ENCODE measurements at regions not wholly inside any gene's neighbourhood (a gene's known extent, or its start where the extent isn't known, plus 50 kb on each side); places are given as distances from the start of the nearest gene placed in this dataset.

DNA sequence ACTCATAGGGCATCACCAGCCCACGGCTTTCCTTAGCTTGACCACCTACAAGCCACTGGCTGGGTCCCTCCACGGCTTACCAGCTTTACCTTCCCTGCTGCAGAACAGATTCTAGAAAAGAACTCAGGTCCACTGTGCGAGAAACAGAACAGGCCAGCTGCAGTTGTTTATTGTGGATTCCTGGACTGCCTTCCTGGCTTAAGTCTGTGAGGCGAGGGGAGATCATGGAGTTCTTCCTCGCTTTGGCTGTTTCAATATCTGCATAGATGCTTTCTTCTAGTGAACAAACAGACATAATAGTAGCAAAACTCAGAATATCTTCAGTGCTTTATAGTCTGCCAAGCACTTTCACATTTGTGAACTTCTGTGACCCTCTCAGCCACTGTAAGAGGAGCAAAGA is 162.9 kb upstream of the HABP2 start:
- Histone ChIP-seq H3K4me1 (ENCODE audit: control insufficient read depth, insufficient read depth, low read length) (peaks cover 6% of the 10 kb centered on the region; the same call in 1 of the 2 replicates), H3K9ac (ENCODE audit: low read length) (no peak overlapping the region), H3K27ac (ENCODE audit: low read depth, low read length) (no peak overlapping the region), H3K9me3 (ENCODE audit: control insufficient read depth, insufficient read depth, low read depth, low read length) (no peaks in the 10 kb centered on the region), H3K36me3 (ENCODE audit: control insufficient read depth, insufficient read depth, low read length) (no peaks in the 10 kb centered on the region), H3K4me3 (ENCODE audit: low read depth, low read length) (no peak overlapping the region), H3K27me3 (ENCODE audit: control insufficient read depth, insufficient read depth, low read length) (no peaks in the 10 kb centered on the region)

DNA sequence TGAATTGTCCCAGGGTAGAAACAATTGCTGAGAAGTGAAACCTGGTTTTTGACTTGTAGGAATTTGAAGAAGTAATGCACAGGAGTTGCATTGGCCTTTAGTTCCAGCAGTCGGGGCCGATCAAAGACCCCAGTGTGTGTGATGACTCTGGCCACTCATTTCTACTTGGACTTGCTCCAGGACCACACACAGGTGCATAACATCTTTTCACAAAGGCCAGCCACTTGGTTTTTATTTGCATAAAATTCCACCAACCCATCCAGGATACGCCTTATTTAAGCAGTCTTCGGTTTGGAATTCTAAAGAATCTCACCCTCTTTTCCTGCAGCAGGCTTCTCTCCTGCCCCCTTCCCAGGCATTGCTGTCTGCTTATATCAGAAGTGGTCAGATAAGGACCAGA is 162.0 kb upstream of the HABP2 start:
- no peaks in the 10 kb centered on the region for H3K36me3 ChIP-seq (ENCODE audit: control insufficient read depth, insufficient read depth, low read length)
- no peaks in the 10 kb centered on the region for H3K9me3 ChIP-seq (ENCODE audit: control insufficient read depth, insufficient read depth, low read depth, low read length)
- H3K4me1 ChIP-seq (ENCODE audit: control insufficient read depth, insufficient read depth, low read length): 0 out of 2 replicates have a peak, but pooled peaks cover 6% of the 10 kb centered on the region
- H3K9ac ChIP-seq (ENCODE audit: low read length): no peak overlapping the region
- H3K4me3 ChIP-seq (ENCODE audit: low read depth, low read length): no peak overlapping the region
- no peaks in the 10 kb centered on the region for H3K27me3 ChIP-seq (ENCODE audit: control insufficient read depth, insufficient read depth, low read length)
- H3K27ac ChIP-seq (ENCODE audit: low read depth, low read length): no peak overlapping the region

- Histone ChIP-seq H3K9ac (ENCODE audit: low read length) (no peak overlapping the region), H3K4me1 (ENCODE audit: control insufficient read depth, insufficient read depth, low read length) (peaks cover 6% of the 10 kb centered on the region; the same call in 1 of the 2 replicates), H3K27ac (ENCODE audit: low read depth, low read length) (no peak overlapping the region), H3K9me3 (ENCODE audit: control insufficient read depth, insufficient read depth, low read depth, low read length) (no peaks in the 10 kb centered on the region), H3K27me3 (ENCODE audit: control insufficient read depth, insufficient read depth, low read length) (peaks cover 2% of the 10 kb centered on the region; the same call in 1 of the 2 replicates), H3K36me3 (ENCODE audit: control insufficient read depth, insufficient read depth, low read length) (no peaks in the 10 kb centered on the region), H3K4me3 (ENCODE audit: low read depth, low read length) (no peak overlapping the region)
These were observed 155.8 kb upstream of the HABP2 start for GRCh38 chr10:113397047-113397446.

DNA sequence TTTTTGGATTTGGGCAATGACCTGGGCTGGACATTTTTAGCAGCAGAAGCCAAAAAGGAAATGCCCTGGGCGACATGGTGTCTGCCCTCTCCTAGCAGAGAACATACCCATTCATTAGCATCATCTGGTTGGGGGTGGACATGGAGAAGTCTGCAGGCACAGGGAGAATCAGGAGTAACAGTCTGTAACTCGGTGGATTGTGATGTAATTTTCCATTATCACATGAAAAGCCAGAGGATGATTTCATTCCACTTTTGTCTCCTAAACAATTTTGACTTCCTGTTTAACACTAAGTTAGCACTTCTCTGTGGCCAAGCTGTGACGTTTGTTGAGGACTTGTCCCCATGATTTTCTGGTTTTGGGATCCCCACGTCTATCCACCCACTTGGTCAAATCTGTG is 153.8 kb upstream of the HABP2 start:
- Histone ChIP-seq H3K36me3 (ENCODE audit: control insufficient read depth, insufficient read depth, low read length) (no peaks in the 10 kb centered on the region), H3K4me1 (ENCODE audit: control insufficient read depth, insufficient read depth, low read length) (peaks cover 12% of the 10 kb centered on the region; the same call in 1 of the 2 replicates), H3K9ac (ENCODE audit: low read length) (no peak overlapping the region), H3K4me3 (ENCODE audit: low read depth, low read length) (no peak overlapping the region), H3K9me3 (ENCODE audit: control insufficient read depth, insufficient read depth, low read depth, low read length) (no peaks in the 10 kb centered on the region), H3K27ac (ENCODE audit: low read depth, low read length) (no peak overlapping the region), H3K27me3 (ENCODE audit: control insufficient read depth, insufficient read depth, low read length) (peaks cover 2% of the 10 kb centered on the region; the same call in 1 of the 2 replicates)

DNA sequence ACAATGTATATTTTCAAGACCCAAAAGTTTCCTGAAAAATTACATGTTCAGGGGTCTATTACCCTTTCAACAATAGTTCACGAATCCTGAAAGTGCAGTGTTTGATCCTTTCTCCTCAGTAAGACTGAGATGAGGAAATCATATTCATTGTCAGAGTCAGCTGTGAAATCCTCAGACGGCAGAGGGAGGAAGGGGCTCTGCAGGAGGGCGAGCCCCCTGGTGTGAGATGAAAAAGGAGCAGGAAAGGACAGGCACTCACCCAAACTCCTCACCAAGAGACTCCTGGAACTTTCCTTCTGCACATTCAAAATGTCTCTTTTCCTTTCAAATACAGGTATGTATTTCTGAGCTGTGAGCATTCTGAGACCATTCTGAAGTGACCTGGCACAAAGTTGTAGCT is 150.3 kb upstream of the HABP2 start:
- no peak overlapping the region for H3K4me3 ChIP-seq (ENCODE audit: low read depth, low read length)
- peaks cover 20% of the 10 kb centered on the region for H3K4me1 ChIP-seq (ENCODE audit: control insufficient read depth, insufficient read depth, low read length)
- no peaks in the 10 kb centered on the region for H3K36me3 ChIP-seq (ENCODE audit: control insufficient read depth, insufficient read depth, low read length)

DNA sequence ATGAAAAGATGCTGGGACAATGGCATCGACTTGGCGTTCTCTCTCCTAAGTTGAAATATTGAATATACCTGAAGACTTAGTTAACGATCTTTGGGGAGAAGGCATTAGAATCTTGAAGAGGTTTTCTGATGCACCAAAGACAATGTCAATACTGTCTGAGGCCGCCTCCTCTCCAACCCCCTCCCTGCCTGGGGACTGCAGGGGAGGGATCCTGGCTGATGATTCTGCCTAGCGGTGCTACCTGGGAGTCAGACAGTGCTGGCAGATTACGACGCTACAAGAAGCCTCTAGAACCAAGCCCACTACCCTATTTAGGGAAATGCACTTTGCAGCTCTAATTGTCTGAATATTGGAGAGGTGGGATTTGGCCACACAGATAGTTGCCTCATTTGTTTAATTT is 145.6 kb upstream of the HABP2 start:
- Histone ChIP-seq H3K27ac (ENCODE audit: low read depth, low read length) (no peak overlapping the region), H3K4me1 (ENCODE audit: control insufficient read depth, insufficient read depth, low read length) (peaks cover 34% of the 10 kb centered on the region), H3K4me3 (ENCODE audit: low read depth, low read length) (no peak overlapping the region), H3K9ac (ENCODE audit: low read length) (no peak overlapping the region), H3K36me3 (ENCODE audit: control insufficient read depth, insufficient read depth, low read length) (no peaks in the 10 kb centered on the region), H3K9me3 (ENCODE audit: control insufficient read depth, insufficient read depth, low read depth, low read length) (no peaks in the 10 kb centered on the region), H3K27me3 (ENCODE audit: control insufficient read depth, insufficient read depth, low read length) (peaks cover 41% of the 10 kb centered on the region)

More for the DNA sequence above, 150.3 kb upstream of the HABP2 start:
- no peaks in the 10 kb centered on the region for H3K9me3 ChIP-seq (ENCODE audit: control insufficient read depth, insufficient read depth, low read depth, low read length)
- no peak overlapping the region for H3K27ac ChIP-seq (ENCODE audit: low read depth, low read length)
- H3K9ac ChIP-seq (ENCODE audit: low read length): no peak overlapping the region
- peaks cover 24% of the 10 kb centered on the region for H3K27me3 ChIP-seq (ENCODE audit: control insufficient read depth, insufficient read depth, low read length)

DNA sequence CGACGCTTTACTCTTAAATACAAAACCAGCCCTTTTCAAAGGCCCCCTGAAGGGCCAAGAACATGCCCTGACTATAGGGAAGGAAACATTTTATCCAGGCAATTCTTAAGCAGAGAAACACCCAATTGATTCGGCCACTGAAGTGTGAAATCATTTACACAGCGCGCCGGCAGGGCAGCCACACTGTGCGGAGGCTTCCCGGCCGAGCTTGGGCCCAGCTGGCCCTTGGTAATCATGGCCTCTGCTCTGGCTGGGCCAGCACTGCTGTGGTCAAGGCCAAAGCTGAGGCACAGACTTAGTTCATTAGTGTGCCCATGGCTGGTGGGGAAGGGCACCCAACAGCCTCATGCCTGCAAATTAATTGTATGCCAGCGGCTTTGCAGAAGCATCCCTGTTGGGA is 143.7 kb upstream of the HABP2 start:
- Histone ChIP-seq H3K9me3 (ENCODE audit: control insufficient read depth, insufficient read depth, low read depth, low read length) (no peaks in the 10 kb centered on the region), H3K27me3 (ENCODE audit: control insufficient read depth, insufficient read depth, low read length) (peaks cover 41% of the 10 kb centered on the region), H3K36me3 (ENCODE audit: control insufficient read depth, insufficient read depth, low read length) (no peaks in the 10 kb centered on the region), H3K9ac (ENCODE audit: low read length) (no peak overlapping the region), H3K4me3 (ENCODE audit: low read depth, low read length) (no peak overlapping the region), H3K27ac (ENCODE audit: low read depth, low read length) (no peak overlapping the region), H3K4me1 (ENCODE audit: control insufficient read depth, insufficient read depth, low read length) (peaks cover 28% of the 10 kb centered on the region)

DNA sequence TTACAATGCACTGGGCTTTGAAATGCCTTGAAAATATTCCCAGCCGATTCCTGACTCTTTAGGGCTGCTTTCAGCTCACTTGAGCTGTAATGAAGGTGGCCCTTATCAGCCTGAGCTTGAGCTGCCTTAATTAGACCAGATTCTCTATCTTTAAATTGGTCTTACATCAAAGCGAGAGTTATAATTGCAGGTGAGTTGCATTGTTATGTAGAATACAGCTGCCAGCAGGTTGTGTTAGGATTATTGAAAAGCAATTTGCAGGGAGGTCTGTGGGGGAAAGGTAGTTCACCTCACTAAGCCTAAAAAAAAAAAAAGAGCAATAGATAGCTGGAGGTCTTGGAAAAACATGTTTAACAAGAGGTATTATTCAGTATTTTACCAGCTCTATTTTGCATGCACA is 142.2 kb upstream of the HABP2 start:
- Histone ChIP-seq H3K9ac (ENCODE audit: low read length) (no peak overlapping the region), H3K27ac (ENCODE audit: low read depth, low read length) (no peak overlapping the region), H3K36me3 (ENCODE audit: control insufficient read depth, insufficient read depth, low read length) (no peaks in the 10 kb centered on the region), H3K4me3 (ENCODE audit: low read depth, low read length) (no peak overlapping the region), H3K4me1 (ENCODE audit: control insufficient read depth, insufficient read depth, low read length) (peaks cover 28% of the 10 kb centered on the region), H3K9me3 (ENCODE audit: control insufficient read depth, insufficient read depth, low read depth, low read length) (no peaks in the 10 kb centered on the region), H3K27me3 (ENCODE audit: control insufficient read depth, insufficient read depth, low read length) (peaks cover 37% of the 10 kb centered on the region)

DNA sequence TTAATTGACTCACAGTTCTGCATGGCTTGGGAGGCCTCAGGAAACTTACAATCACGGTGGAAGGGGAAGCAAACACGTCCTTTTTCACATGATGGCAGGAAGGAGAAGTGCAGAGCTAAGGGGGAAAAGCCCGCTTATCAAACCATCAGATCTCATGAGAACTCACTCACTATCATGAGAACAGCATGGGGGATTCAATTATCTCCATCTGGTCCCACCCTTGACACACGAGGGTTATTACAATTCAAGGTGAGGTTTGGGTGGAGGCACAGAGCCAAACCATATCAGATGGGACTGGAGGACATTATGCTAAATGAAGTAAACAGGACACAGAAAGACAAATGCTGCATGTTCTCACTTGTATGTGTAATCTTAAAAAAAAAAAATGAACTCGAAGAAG is 141.4 kb upstream of the HABP2 start:
- H3K36me3 ChIP-seq (ENCODE audit: control insufficient read depth, insufficient read depth, low read length): no peaks in the 10 kb centered on the region
- H3K4me1 ChIP-seq (ENCODE audit: control insufficient read depth, insufficient read depth, low read length): peaks cover 28% of the 10 kb centered on the region
- peaks cover 31% of the 10 kb centered on the region for H3K27me3 ChIP-seq (ENCODE audit: control insufficient read depth, insufficient read depth, low read length)
- H3K9ac ChIP-seq (ENCODE audit: low read length): no peak overlapping the region
- no peak overlapping the region for H3K4me3 ChIP-seq (ENCODE audit: low read depth, low read length)
- no peaks in the 10 kb centered on the region for H3K9me3 ChIP-seq (ENCODE audit: control insufficient read depth, insufficient read depth, low read depth, low read length)
- H3K27ac ChIP-seq (ENCODE audit: low read depth, low read length): no peak overlapping the region

GRCh38 chr10:113412161-113412560 is 140.7 kb upstream of the HABP2 start:
- Histone ChIP-seq H3K27ac (ENCODE audit: low read depth, low read length) (no peak overlapping the region), H3K27me3 (ENCODE audit: control insufficient read depth, insufficient read depth, low read length) (peaks cover 25% of the 10 kb centered on the region), H3K4me3 (ENCODE audit: low read depth, low read length) (no peak overlapping the region), H3K36me3 (ENCODE audit: control insufficient read depth, insufficient read depth, low read length) (no peaks in the 10 kb centered on the region), H3K9me3 (ENCODE audit: control insufficient read depth, insufficient read depth, low read depth, low read length) (no peaks in the 10 kb centered on the region), H3K4me1 (ENCODE audit: control insufficient read depth, insufficient read depth, low read length) (peaks cover 23% of the 10 kb centered on the region), H3K9ac (ENCODE audit: low read length) (no peak overlapping the region)

- Histone ChIP-seq H3K27ac (ENCODE audit: low read depth, low read length) (no peak overlapping the region), H3K27me3 (ENCODE audit: control insufficient read depth, insufficient read depth, low read length) (0 out of 2 replicates have a peak, but pooled peaks cover 3% of the 10 kb centered on the region), H3K4me1 (ENCODE audit: control insufficient read depth, insufficient read depth, low read length) (peaks cover 20% of the 10 kb centered on the region), H3K9ac (ENCODE audit: low read length) (no peak overlapping the region), H3K36me3 (ENCODE audit: control insufficient read depth, insufficient read depth, low read length) (no peaks in the 10 kb centered on the region), H3K4me3 (ENCODE audit: low read depth, low read length) (no peak overlapping the region), H3K9me3 (ENCODE audit: control insufficient read depth, insufficient read depth, low read depth, low read length) (peaks cover 4% of the 10 kb centered on the region)
These were observed 138.3 kb upstream of the HABP2 start for GRCh38 chr10:113414543-113414942.

- peaks cover 13% of the 10 kb centered on the region for H3K4me1 ChIP-seq (ENCODE audit: control insufficient read depth, insufficient read depth, low read length)
- H3K27ac ChIP-seq (ENCODE audit: low read depth, low read length): no peak overlapping the region
- H3K9ac ChIP-seq (ENCODE audit: low read length): no peak overlapping the region
- 0 out of 2 replicates have a peak, but pooled peaks cover 3% of the 10 kb centered on the region for H3K27me3 ChIP-seq (ENCODE audit: control insufficient read depth, insufficient read depth, low read length)
- no peaks in the 10 kb centered on the region for H3K36me3 ChIP-seq (ENCODE audit: control insufficient read depth, insufficient read depth, low read length)
- no peak overlapping the region for H3K4me3 ChIP-seq (ENCODE audit: low read depth, low read length)
- peaks cover 4% of the 10 kb centered on the region for H3K9me3 ChIP-seq (ENCODE audit: control insufficient read depth, insufficient read depth, low read depth, low read length)
These were observed 137.6 kb upstream of the HABP2 start for GRCh38 chr10:113415246-113415645.

Data from HUES6 (cell line).